Ishikawa (cell line): ENCODE measurements at regions not wholly inside any gene's neighbourhood (a gene's known extent, or its start where the extent isn't known, plus 50 kb on each side); places are given as distances from the start of the nearest gene placed in this dataset.

Experiments
- CREB1 ChIP-seq: IDR thresholded peaks from 2 replicates; pipeline ENCODE4 v1.6.1; 2012; ENCODE audit warnings: low read depth
- EP300 ChIP-seq: IDR thresholded peaks from 2 replicates; pipeline ENCODE4 v1.6.1; 2012; ENCODE audit warnings: borderline replicate concordance
- FOXM1 ChIP-seq: IDR thresholded peaks from 2 replicates; pipeline ENCODE4 v1.6.1; 2012; ENCODE audit warnings: low read depth, borderline replicate concordance
- NFIC ChIP-seq: IDR thresholded peaks from 2 replicates; pipeline ENCODE4 v1.6.1; 2012
- YY1 ChIP-seq: IDR thresholded peaks from 2 replicates; pipeline ENCODE4 v1.6.1; 2012; ENCODE audit warnings: low read depth
- TF ChIP-seq, protein P1 (sequence below): IDR thresholded peaks from 2 replicates; pipeline ENCODE4 v1.6.1; 2012; ENCODE audit warnings: low read depth, mild to moderate bottlenecking

DNA sequence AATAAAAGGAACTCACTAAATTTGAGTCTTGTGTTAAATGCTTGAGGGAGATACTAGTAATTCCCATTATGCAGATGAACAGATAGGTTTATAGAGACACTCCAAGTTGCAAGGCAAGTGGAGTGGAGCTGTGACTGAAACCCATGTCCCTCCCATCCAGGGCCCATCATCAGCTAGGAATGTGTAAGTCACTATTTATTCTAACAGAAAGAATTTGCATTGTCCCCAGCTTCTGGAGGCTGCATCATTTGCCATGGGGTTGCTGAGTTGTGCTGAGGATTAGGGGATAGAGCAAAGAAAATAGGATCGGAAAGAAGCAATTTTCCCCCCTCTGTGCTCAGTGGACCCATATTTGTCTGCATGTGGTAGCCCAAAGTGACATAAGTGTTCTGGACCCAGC lies 197.4 kb upstream of the RGMA start:
- TF ChIP-seq, protein P1, sequence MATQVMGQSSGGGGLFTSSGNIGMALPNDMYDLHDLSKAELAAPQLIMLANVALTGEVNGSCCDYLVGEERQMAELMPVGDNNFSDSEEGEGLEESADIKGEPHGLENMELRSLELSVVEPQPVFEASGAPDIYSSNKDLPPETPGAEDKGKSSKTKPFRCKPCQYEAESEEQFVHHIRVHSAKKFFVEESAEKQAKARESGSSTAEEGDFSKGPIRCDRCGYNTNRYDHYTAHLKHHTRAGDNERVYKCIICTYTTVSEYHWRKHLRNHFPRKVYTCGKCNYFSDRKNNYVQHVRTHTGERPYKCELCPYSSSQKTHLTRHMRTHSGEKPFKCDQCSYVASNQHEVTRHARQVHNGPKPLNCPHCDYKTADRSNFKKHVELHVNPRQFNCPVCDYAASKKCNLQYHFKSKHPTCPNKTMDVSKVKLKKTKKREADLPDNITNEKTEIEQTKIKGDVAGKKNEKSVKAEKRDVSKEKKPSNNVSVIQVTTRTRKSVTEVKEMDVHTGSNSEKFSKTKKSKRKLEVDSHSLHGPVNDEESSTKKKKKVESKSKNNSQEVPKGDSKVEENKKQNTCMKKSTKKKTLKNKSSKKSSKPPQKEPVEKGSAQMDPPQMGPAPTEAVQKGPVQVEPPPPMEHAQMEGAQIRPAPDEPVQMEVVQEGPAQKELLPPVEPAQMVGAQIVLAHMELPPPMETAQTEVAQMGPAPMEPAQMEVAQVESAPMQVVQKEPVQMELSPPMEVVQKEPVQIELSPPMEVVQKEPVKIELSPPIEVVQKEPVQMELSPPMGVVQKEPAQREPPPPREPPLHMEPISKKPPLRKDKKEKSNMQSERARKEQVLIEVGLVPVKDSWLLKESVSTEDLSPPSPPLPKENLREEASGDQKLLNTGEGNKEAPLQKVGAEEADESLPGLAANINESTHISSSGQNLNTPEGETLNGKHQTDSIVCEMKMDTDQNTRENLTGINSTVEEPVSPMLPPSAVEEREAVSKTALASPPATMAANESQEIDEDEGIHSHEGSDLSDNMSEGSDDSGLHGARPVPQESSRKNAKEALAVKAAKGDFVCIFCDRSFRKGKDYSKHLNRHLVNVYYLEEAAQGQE = no peak
- TF ChIP-seq YY1 (no peak), CREB1 (no peak), FOXM1 (no peak), EP300 (no peak), NFIC (no peak)
